Common myeloid progenitor, CD34-positive (primary cell): ENCODE measurements at regions not wholly inside any gene's neighbourhood (a gene's known extent, or its start where the extent isn't known, plus 50 kb on each side); places are given as distances from the start of the nearest gene placed in this dataset.

ENCODE experiments used
- CTCF ChIA-PET: fragments of 350-600 bp; sonication (Branson Sonifier 250); formaldehyde crosslinking; loops from one replicate; lab custom pipeline; 2021; ENCODE audit warnings: antibody characterized with exemption; lab: Charles Lee
- POLR2A ChIA-PET: fragments of 350-600 bp; sonication (Branson Sonifier 250); formaldehyde crosslinking; loops from one replicate; lab custom pipeline; 2021; ENCODE audit warnings: antibody characterized with exemption; lab: Charles Lee
- DNase-seq, 3 donors: peaks; one replicate each; pipeline versions ENCODE4 v3.0.0 to v3.0.0-alpha.2; 2013
- H3K27ac ChIP-seq, 2 experiments: 1 replicate in 1 of 2; 2 replicates in 1 of 2; pipeline ENCODE4 v1.7.0; 2013; ENCODE audit warnings: inconsistent platforms in 2 of 2, low read length in 2 of 2, mild to moderate bottlenecking in 2 of 2, low read depth in 1 of 2, moderate library complexity in 1 of 2; ENCODE audit not compliant: severe bottlenecking in 2 of 2, insufficient read depth in 1 of 2, poor library complexity in 1 of 2
- H3K27me3 ChIP-seq, 5 experiments: replicated peaks in 2 of 5; 1 replicate in 3 of 5; 2 replicates in 2 of 5; pipeline versions ENCODE4 v1.6.1 to v1.7.0; 2013; ENCODE audit warnings: low read length in 4 of 5, mild to moderate bottlenecking in 2 of 5, moderate library complexity in 2 of 5, inconsistent platforms in 1 of 5; ENCODE audit not compliant: insufficient read depth in 5 of 5, control insufficient read depth in 4 of 5
- H3K36me3 ChIP-seq, 4 experiments: 1 replicate in 2 of 4; 2 replicates in 2 of 4; pipeline versions ENCODE4 v1.6.1 to v1.7.0; 2013; ENCODE audit warnings: low read length in 3 of 4, control low read depth in 1 of 4, mild to moderate bottlenecking in 1 of 4; ENCODE audit not compliant: control insufficient read depth in 4 of 4, insufficient read depth in 4 of 4
- H3K4me1 ChIP-seq, 4 experiments: 1 replicate in 3 of 4; 2 replicates in 1 of 4; pipeline versions ENCODE4 v1.6.1 to v1.7.1; 2013; ENCODE audit warnings: low read length in 3 of 4, mild to moderate bottlenecking in 3 of 4, control low read depth in 1 of 4, inconsistent platforms in 1 of 4, moderate library complexity in 1 of 4; ENCODE audit not compliant: control insufficient read depth in 4 of 4, insufficient read depth in 4 of 4; ENCODE audit errors: control extremely low read depth in 1 of 4
- H3K4me3 ChIP-seq, 7 experiments: 1 replicate in 4 of 7; 2 replicates in 3 of 7; pipeline versions ENCODE4 v1.5.1 to v1.7.0; 2013; ENCODE audit warnings: mild to moderate bottlenecking in 7 of 7, low read length in 6 of 7, moderate library complexity in 6 of 7, inconsistent platforms in 2 of 7, low read depth in 2 of 7, control low read depth in 1 of 7; ENCODE audit not compliant: insufficient read depth in 4 of 7, control insufficient read depth in 1 of 7; ENCODE audit errors: extremely low read depth in 1 of 7
- H3K9me3 ChIP-seq, 5 experiments: 1 replicate in 4 of 5; 2 replicates in 1 of 5; pipeline versions ENCODE4 v1.6.1 to v1.7.1; 2013; ENCODE audit warnings: low read length in 4 of 5, mild to moderate bottlenecking in 2 of 5, inconsistent platforms in 1 of 5, low read depth in 1 of 5, moderate library complexity in 1 of 5; ENCODE audit not compliant: control insufficient read depth in 4 of 5, insufficient read depth in 2 of 5; ENCODE audit errors: control extremely low read depth in 1 of 5
- WGBS: methylation state at CpG from one replicate; pipeline ENCODE4 v1.1.5; 2013; ENCODE audit not compliant: insufficient coverage; 5-methylcytosine and 5-hydroxymethylcytosine counted together

GRCh38 chr5:167448376-167448775 is 843.1 kb upstream of the WWC1 start:
- POLR2A ChIA-PET = no interaction called here
- Histone ChIP-seq H3K36me3 (no peaks in the 10 kb centered on the region), H3K27me3 (no peaks in the 10 kb centered on the region), H3K4me3 (no peak overlapping the region), H3K9me3 (no peaks in the 10 kb centered on the region), H3K4me1 (no peaks in the 10 kb centered on the region), H3K27ac (no peak overlapping the region)
- WGBS = 100% methylated on average over 2 of the region's 7 CpGs
- CTCF ChIA-PET = no interaction called here
- no peak for DNase-seq

DNA sequence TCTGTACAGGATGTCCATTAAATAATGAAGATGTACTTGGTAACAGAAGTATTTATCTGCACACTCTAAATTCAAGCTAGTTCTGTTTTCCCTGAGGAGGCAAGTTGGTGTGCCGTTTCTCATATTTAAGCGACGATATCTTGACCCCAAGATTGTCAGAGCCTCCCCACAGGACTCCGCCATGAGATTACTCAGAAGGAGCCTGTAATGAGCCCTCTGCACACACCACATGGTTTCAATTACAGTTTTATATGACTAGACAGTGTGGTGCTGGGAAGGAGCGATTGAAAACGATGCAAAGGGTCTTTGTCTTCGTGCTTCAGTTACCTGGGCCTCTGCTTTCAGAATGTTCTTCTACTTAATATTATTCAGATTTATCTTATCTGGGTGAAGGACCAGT is 840.4 kb upstream of the WWC1 start:
- Histone ChIP-seq H3K27ac (no peak overlapping the region), H3K4me1 (no peaks in the 10 kb centered on the region), H3K36me3 (no peaks in the 10 kb centered on the region), H3K27me3 (no peaks in the 10 kb centered on the region), H3K4me3 (no peak overlapping the region), H3K9me3 (no peaks in the 10 kb centered on the region)
- WGBS = 100% methylated on average over 4 of the region's 7 CpGs
- ChIA-PET POLR2A (no interaction called here), CTCF (no interaction called here)
- no peak for DNase-seq

GRCh38 chr5:167452136-167452535 is 839.3 kb upstream of the WWC1 start:
- no peaks in the 10 kb centered on the region for H3K9me3 ChIP-seq
- 90% methylated on average over 2 of the region's 4 CpGs for WGBS
- no peaks in the 10 kb centered on the region for H3K4me1 ChIP-seq
- CTCF ChIA-PET = no interaction called here
- no peak overlapping the region for H3K4me3 ChIP-seq
- no peak overlapping the region for H3K27ac ChIP-seq
- no peaks in the 10 kb centered on the region for H3K36me3 ChIP-seq
- H3K27me3 ChIP-seq = no peaks in the 10 kb centered on the region
- POLR2A ChIA-PET = no interaction called here
- no peak for DNase-seq

GRCh38 chr5:167453246-167454030 is 838.0 kb upstream of the WWC1 start:
- Histone ChIP-seq H3K9me3 (no peaks in the 10 kb centered on the region), H3K27me3 (no peaks in the 10 kb centered on the region), H3K4me1 (no peaks in the 10 kb centered on the region), H3K4me3 (no peak overlapping the region), H3K36me3 (no peaks in the 10 kb centered on the region), H3K27ac (no peak overlapping the region)
- CTCF ChIA-PET = no interaction called here
- DNase-seq = no peak
- POLR2A ChIA-PET = no interaction called here
- no CpG with 5 or more reads among the region's 3 CpGs for WGBS

- no peaks in the 10 kb centered on the region for H3K36me3 ChIP-seq
- no peak for DNase-seq
- H3K9me3 ChIP-seq = peaks cover 0 to 3% (median 0%) of the 10 kb centered on the region in 5 experiments
- H3K4me3 ChIP-seq = no peak overlapping the region
- POLR2A ChIA-PET = no interaction called here
- no peaks in the 10 kb centered on the region for H3K27me3 ChIP-seq
- no peaks in the 10 kb centered on the region for H3K4me1 ChIP-seq
- no peak overlapping the region for H3K27ac ChIP-seq
- CTCF ChIA-PET = no interaction called here
- WGBS = no CpG with 5 or more reads among the region's 4 CpGs
These were observed 833.0 kb upstream of the WWC1 start for GRCh38 chr5:167458412-167458811.

- Histone ChIP-seq H3K4me1 (no peaks in the 10 kb centered on the region), H3K27me3 (no peaks in the 10 kb centered on the region), H3K36me3 (no peaks in the 10 kb centered on the region), H3K9me3 (peaks cover 0 to 3% (median 0%) of the 10 kb centered on the region in 5 experiments), H3K27ac (no peak overlapping the region), H3K4me3 (no peak overlapping the region)
- ChIA-PET CTCF (no interaction called here), POLR2A (no interaction called here)
- 50% methylated on average over 2 of the region's 4 CpGs for WGBS
- no peak for DNase-seq
These were observed 830.9 kb upstream of the WWC1 start for GRCh38 chr5:167460449-167461020.

DNA sequence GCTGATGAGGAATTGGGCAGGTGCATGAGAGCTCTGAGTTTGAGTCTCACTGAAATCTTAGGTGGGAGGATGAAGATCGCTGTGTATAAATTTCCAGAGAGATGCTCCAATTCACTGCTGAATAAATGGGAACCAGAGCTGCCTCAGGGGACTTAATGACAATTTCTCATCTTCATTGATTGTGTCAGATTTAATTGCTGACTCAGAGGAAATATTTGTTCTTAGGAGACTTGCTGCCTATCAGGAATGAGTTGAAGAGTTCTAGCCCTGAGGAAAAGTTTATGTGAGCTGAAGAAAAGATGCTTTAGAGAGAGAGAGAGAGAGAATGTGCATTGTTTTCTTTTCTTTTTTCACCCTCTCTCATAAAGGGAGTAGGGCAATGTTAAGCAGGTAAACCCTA is 827.5 kb upstream of the WWC1 start:
- Histone ChIP-seq H3K27ac (no peak overlapping the region), H3K9me3 (peaks cover 0 to 3% (median 0%) of the 10 kb centered on the region in 5 experiments), H3K4me1 (no peaks in the 10 kb centered on the region), H3K4me3 (no peak overlapping the region), H3K27me3 (no peaks in the 10 kb centered on the region), H3K36me3 (no peaks in the 10 kb centered on the region)
- ChIA-PET POLR2A (no interaction called here), CTCF (no interaction called here)
- no CpG with 5 or more reads among the region's 1 CpG for WGBS
- DNase-seq = no peak
